ENCODE measurements at regions not wholly inside any gene's neighbourhood (a gene's known extent, or its start where the extent isn't known, plus 50 kb on each side); places are given as distances from the start of the nearest gene placed in this dataset.

GRCh38 chr4:128525387-128525786 lies 237.8 kb upstream of the PGRMC2 start:
- ChIA-PET POLR2A (ENCODE audit: unreplicated experiment) (no interaction called here), CTCF (no interaction called here)
- Histone ChIP-seq H3K18ac (ENCODE audit: low read depth, low read length) (peak overlapping the region; percentile 94), H4K5ac (ENCODE audit: low read depth, low read length) (peak overlapping the region; percentile 79), H2BK20ac (ENCODE audit: low read depth, low read length) (peak overlapping the region; percentile 87), H2AK9ac (replicated peaks; ENCODE audit: low read depth, low read length, poor library complexity) (no peak overlapping the region), H3K4me1 (ENCODE audit: control insufficient read depth, insufficient read depth, low read length) (peaks cover 27% of the 10 kb centered on the region), H3K9ac (ENCODE audit: low read depth, low read length) (0 out of 2 replicates have a peak overlapping the region, but pooled peaks have one; percentile 15), H3K23ac (ENCODE audit: low read depth, low read length) (0 out of 2 replicates have a peak overlapping the region, but pooled peaks have one; percentile 18), H3K27ac (ENCODE audit: insufficient read depth, low read length) (peak overlapping the region; percentile 62; the same call in 1 of the 2 replicates), H3K4ac (ENCODE audit: low read depth, low read length) (peak overlapping the region; percentile 67; the same call in 1 of the 2 replicates), H3K9me3 (ENCODE audit: control insufficient read depth, insufficient read depth, low read length) (no peaks in the 10 kb centered on the region), H2AK5ac (ENCODE audit: low read depth, low read length) (peak overlapping the region; percentile 85), H3K4me2 (ENCODE audit: low read depth, low read length) (peak overlapping the region; percentile 46; the same call in 1 of the 2 replicates), H4K8ac (ENCODE audit: low read depth in 2 of 2, low read length in 2 of 2) (peak overlapping the region; percentile 68 to 72; a peak in 3 of 4 replicates), H2BK5ac (ENCODE audit: low read depth, low read length, poor library complexity, severe bottlenecking) (peak overlapping the region; percentile 89), H3K56ac (ENCODE audit: extremely low read depth, insufficient read depth, low read length) (no peak overlapping the region), H2BK15ac (ENCODE audit: low read depth, low read length) (peak overlapping the region; percentile 79; the same call in 2 of the 3 replicates), H2AFZ (replicated peaks; ENCODE audit: low read length, poor library complexity) (no peak overlapping the region), H3K36me3 (ENCODE audit: control insufficient read depth, insufficient read depth, low read length) (no peaks in the 10 kb centered on the region), H3K4me3 (ENCODE audit: insufficient read depth, low read depth, low read length) (no peak overlapping the region), H3K9me1 (ENCODE audit: insufficient read depth, low read length) (peaks cover 4% of the 10 kb centered on the region; the same call in 1 of the 2 replicates), H2BK120ac (ENCODE audit: low read depth, low read length) (peak overlapping the region; percentile 92), H3K27me3 (ENCODE audit: control insufficient read depth, insufficient read depth, low read length) (no peaks in the 10 kb centered on the region), H3K14ac (replicated peaks; ENCODE audit: low read depth, low read length) (peak overlapping the region; percentile 54; the same call in 1 of the 2 replicates), H4K20me1 (ENCODE audit: insufficient read depth, low read length) (no peaks in the 10 kb centered on the region), H3K79me1 (ENCODE audit: low read depth in 1 of 2, low read length in 2 of 2) (no peaks in the 10 kb centered on the region), H4K91ac (ENCODE audit: insufficient read depth, low read depth, low read length) (peak overlapping the region; percentile 80)
- in situ Hi-C loops (cut with MboI; ENCODE audit: low sequenced_read_pairs) (no loop called here), intact Hi-C loops (cut with micrococcal nuclease) (loop anchor here (10.0 kb wide), 1 partner anchor 171 kb away; no protein-coding TSS in a partner anchor), dilution Hi-C loops (cut with HindIII; ENCODE audit: low sequenced_read_pairs, unreplicated experiment) (no loop called here)
- no TSS peak for BruUV-seq (replicated peaks)
- DNase-seq, result peak; percentile 49
- ATAC-seq (ENCODE audit: low read depth), result no peak
- no peak for TF ChIP-seq FOS (IDR thresholded peaks at IDR 0.05; ENCODE audit: low read depth, low read length)
- TF ChIP-seq NFE2L2 (IDR thresholded peaks at IDR 0.05; ENCODE audit: low read depth, low read length), result peak; percentile 74
- no peak for TF ChIP-seq CTCF (conservative IDR thresholded peaks at IDR 0.05; ENCODE audit: low read depth, low read length)
- no peak for TF ChIP-seq CEBPB (IDR thresholded peaks at IDR 0.05; ENCODE audit: low read depth, low read length)
- peak; percentile 56 for TF ChIP-seq POLR2A (IDR thresholded peaks at IDR 0.05; ENCODE audit: low read depth, low read length)
- TF ChIP-seq CHD1 (IDR thresholded peaks at IDR 0.05; ENCODE audit: low read depth, low read length), result no peak
- no peak for TF ChIP-seq BHLHE40 (IDR thresholded peaks at IDR 0.05; ENCODE audit: low read depth, low read length)
- no peak for TF ChIP-seq ELK1 (IDR thresholded peaks at IDR 0.05; ENCODE audit: borderline replicate concordance, low read depth, low read length)
- no CpG with 5 or more reads among the region's 5 CpGs for WGBS, 2 experiments (ENCODE audit: extremely low coverage in 2 of 2, insufficient read length in 1 of 2)

Data from IMR-90 (cell line).